Astrocyte (in vitro differentiated cells and primary cell): ENCODE measurements at regions not wholly inside any gene's neighbourhood (a gene's known extent, or its start where the extent isn't known, plus 50 kb on each side); places are given as distances from the start of the nearest gene placed in this dataset.
"Not testable (repeated sequence)": the region's sequence is repeated elsewhere in the genome, so short reads cannot be mapped to it uniquely, and the experiment has no call there.

Source experiments
- DNase-seq: peaks from one replicate; pipeline ENCODE4 v3.0.0-alpha.2; 2010; ENCODE audit warnings: low read depth
- FAIRE-seq: peaks from 2 replicates; lab custom pipeline; 2011; peaks lifted over from hg19 to GRCh38; lab: Jason Lieb, UNC
- H2AFZ ChIP-seq: 2 replicates; pipeline ENCODE4 v1.6.0; 2012; ENCODE audit warnings: low read depth, low read length, inconsistent platforms
- H3K27ac ChIP-seq: 2 replicates; pipeline ENCODE4 v1.5.1; 2011; ENCODE audit warnings: low read depth, low read length, inconsistent platforms
- H3K27me3 ChIP-seq: 2 replicates; pipeline ENCODE4 v1.6.0; 2011; ENCODE audit warnings: low read length, inconsistent platforms; ENCODE audit not compliant: insufficient read depth
- H3K36me3 ChIP-seq: 2 replicates; pipeline ENCODE4 v1.5.1; 2011; ENCODE audit warnings: low read length, inconsistent platforms; ENCODE audit not compliant: insufficient read depth
- H3K4me1 ChIP-seq: 2 replicates; pipeline ENCODE4 v1.5.1; 2011; ENCODE audit warnings: low read length, inconsistent platforms; ENCODE audit not compliant: insufficient read depth
- H3K4me2 ChIP-seq: 2 replicates; pipeline ENCODE4 v1.6.0; 2012; ENCODE audit warnings: low read length, inconsistent platforms
- H3K4me3 ChIP-seq: 2 replicates; pipeline ENCODE4 v1.5.1; 2011; ENCODE audit warnings: low read depth, mild to moderate bottlenecking, low read length, inconsistent platforms; ENCODE audit not compliant: insufficient read depth
- H3K79me2 ChIP-seq: 2 replicates; pipeline ENCODE4 v1.6.0; 2012; ENCODE audit warnings: mild to moderate bottlenecking, low read length, inconsistent platforms; ENCODE audit not compliant: insufficient read depth
- H3K9ac ChIP-seq: 2 replicates; pipeline ENCODE4 v1.6.0; 2012; ENCODE audit warnings: mild to moderate bottlenecking, low read length, inconsistent platforms
- H3K9me3 ChIP-seq: 2 replicates; pipeline ENCODE4 v1.5.1; 2012; ENCODE audit warnings: low read depth, mild to moderate bottlenecking, low read length, inconsistent platforms; ENCODE audit not compliant: insufficient read depth
- H4K20me1 ChIP-seq: 2 replicates; pipeline ENCODE4 v1.6.0; 2012; ENCODE audit warnings: low read length, inconsistent platforms; ENCODE audit not compliant: insufficient read depth
- H3K27ac Mint-ChIP-seq: one replicate; pipeline ENCODE4 v1.8.0; 2021; ENCODE audit warnings: mild to moderate bottlenecking, mixed read lengths; ENCODE audit not compliant: unreplicated experiment
- H3K27me3 Mint-ChIP-seq: one replicate; pipeline ENCODE4 v1.8.0; 2021; ENCODE audit warnings: low read depth, mixed read lengths; ENCODE audit not compliant: unreplicated experiment
- H3K36me3 Mint-ChIP-seq: one replicate; pipeline ENCODE4 v1.8.0; 2021; ENCODE audit warnings: low read depth, mixed read lengths; ENCODE audit not compliant: unreplicated experiment
- H3K4me1 Mint-ChIP-seq: one replicate; pipeline ENCODE4 v1.8.0; 2021; ENCODE audit warnings: low read depth, mixed read lengths; ENCODE audit not compliant: unreplicated experiment
- H3K4me3 Mint-ChIP-seq: one replicate; pipeline ENCODE4 v1.8.0; 2021; ENCODE audit warnings: mild to moderate bottlenecking, moderate library complexity, mixed read lengths; ENCODE audit not compliant: unreplicated experiment
- H3K9me3 Mint-ChIP-seq: one replicate; pipeline ENCODE4 v1.8.0; 2021; ENCODE audit warnings: mild to moderate bottlenecking, mixed read lengths; ENCODE audit not compliant: unreplicated experiment
- EZH2 ChIP-seq: IDR thresholded peaks from 2 replicates; pipeline ENCODE4 v1.6.1; 2012; ENCODE audit warnings: mild to moderate bottlenecking, low read length, inconsistent platforms; ENCODE audit not compliant: insufficient read depth
- TF ChIP-seq, protein P1 (sequence below): IDR thresholded peaks from 2 replicates; pipeline ENCODE4 v1.5.1; 2011; ENCODE audit warnings: low read depth, mild to moderate bottlenecking, inconsistent platforms, low read length, moderate library complexity; ENCODE audit not compliant: insufficient read depth

GRCh38 chr6:167211881-167212712, 54.3 kb upstream of the GPR31 start:
- Histone ChIP-seq H3K9me3 (no peaks in the 10 kb centered on the region), H3K4me1 (no peaks in the 10 kb centered on the region), H3K4me3 (no peak overlapping the region), H3K4me2 (no peak overlapping the region), H3K79me2 (no peaks in the 10 kb centered on the region), H3K27me3 (peaks cover 2% of the 10 kb centered on the region), H2AFZ (no peak overlapping the region), H4K20me1 (no peaks in the 10 kb centered on the region), H3K27ac (no peak overlapping the region), H3K36me3 (no peaks in the 10 kb centered on the region), H3K9ac (no peak overlapping the region)
- no peaks in the 10 kb centered on the region for H3K9me3 Mint-ChIP-seq
- no peak overlapping the region for H3K27ac Mint-ChIP-seq
- H3K4me3 Mint-ChIP-seq: no peak overlapping the region
- no peaks in the 10 kb centered on the region for H3K36me3 Mint-ChIP-seq
- FAIRE-seq (no peak), DNase-seq (no peak)
- peaks cover 18% of the 10 kb centered on the region for H3K27me3 Mint-ChIP-seq
- TF ChIP-seq, protein P1, sequence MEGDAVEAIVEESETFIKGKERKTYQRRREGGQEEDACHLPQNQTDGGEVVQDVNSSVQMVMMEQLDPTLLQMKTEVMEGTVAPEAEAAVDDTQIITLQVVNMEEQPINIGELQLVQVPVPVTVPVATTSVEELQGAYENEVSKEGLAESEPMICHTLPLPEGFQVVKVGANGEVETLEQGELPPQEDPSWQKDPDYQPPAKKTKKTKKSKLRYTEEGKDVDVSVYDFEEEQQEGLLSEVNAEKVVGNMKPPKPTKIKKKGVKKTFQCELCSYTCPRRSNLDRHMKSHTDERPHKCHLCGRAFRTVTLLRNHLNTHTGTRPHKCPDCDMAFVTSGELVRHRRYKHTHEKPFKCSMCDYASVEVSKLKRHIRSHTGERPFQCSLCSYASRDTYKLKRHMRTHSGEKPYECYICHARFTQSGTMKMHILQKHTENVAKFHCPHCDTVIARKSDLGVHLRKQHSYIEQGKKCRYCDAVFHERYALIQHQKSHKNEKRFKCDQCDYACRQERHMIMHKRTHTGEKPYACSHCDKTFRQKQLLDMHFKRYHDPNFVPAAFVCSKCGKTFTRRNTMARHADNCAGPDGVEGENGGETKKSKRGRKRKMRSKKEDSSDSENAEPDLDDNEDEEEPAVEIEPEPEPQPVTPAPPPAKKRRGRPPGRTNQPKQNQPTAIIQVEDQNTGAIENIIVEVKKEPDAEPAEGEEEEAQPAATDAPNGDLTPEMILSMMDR: no peak
- TF ChIP-seq EZH2: no peak
- H3K4me1 Mint-ChIP-seq: peaks cover 2% of the 10 kb centered on the region

GRCh38 chr6:167212713-167213005, 54.9 kb upstream of the GPR31 start:
- Histone ChIP-seq H3K4me3 (no peak overlapping the region), H4K20me1 (no peaks in the 10 kb centered on the region), H3K27ac (no peak overlapping the region), H2AFZ (no peak overlapping the region), H3K79me2 (no peaks in the 10 kb centered on the region), H3K4me1 (no peaks in the 10 kb centered on the region), H3K36me3 (no peaks in the 10 kb centered on the region), H3K27me3 (peaks cover 2% of the 10 kb centered on the region), H3K9me3 (no peaks in the 10 kb centered on the region), H3K4me2 (no peak overlapping the region), H3K9ac (no peak overlapping the region)
- Mint-ChIP-seq H3K36me3 (no peaks in the 10 kb centered on the region), H3K4me1 (peaks cover 2% of the 10 kb centered on the region), H3K4me3 (no peak overlapping the region), H3K9me3 (no peaks in the 10 kb centered on the region), H3K27ac (no peak overlapping the region), H3K27me3 (peaks cover 19% of the 10 kb centered on the region)
- FAIRE-seq: no peak
- no peak for DNase-seq
- TF ChIP-seq EZH2: no peak
- TF ChIP-seq, protein P1: no peak

DNA sequence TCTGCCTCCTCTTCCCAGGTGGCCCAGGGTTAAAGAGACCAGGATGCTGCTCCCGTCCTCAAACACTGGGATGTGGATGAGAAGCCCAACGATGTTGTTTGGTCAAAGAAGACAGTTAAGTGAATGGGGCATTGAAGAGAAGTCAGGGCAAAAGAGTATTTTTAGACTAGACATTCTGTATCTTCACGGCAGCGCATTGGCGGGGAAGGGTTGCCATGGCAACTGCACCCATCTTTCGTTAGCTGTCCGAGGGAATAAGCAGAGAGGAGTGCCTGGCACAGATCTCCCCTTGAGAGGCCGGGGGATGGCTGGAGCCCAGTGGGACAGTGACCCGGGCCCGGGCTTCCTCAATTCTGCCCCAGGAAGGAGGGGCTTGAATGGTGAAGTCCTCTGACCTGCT, 56.4 kb upstream of the GPR31 start:
- Histone ChIP-seq H3K79me2 (no peaks in the 10 kb centered on the region), H3K4me2 (no peak overlapping the region), H3K4me3 (no peak overlapping the region), H3K9me3 (no peaks in the 10 kb centered on the region), H3K9ac (no peak overlapping the region), H3K27ac (no peak overlapping the region), H4K20me1 (no peaks in the 10 kb centered on the region), H3K4me1 (no peaks in the 10 kb centered on the region), H3K27me3 (peaks cover 2% of the 10 kb centered on the region), H2AFZ (no peak overlapping the region), H3K36me3 (no peaks in the 10 kb centered on the region)
- FAIRE-seq (no peak), DNase-seq (no peak)
- Mint-ChIP-seq H3K9me3 (no peaks in the 10 kb centered on the region), H3K27me3 (peaks cover 21% of the 10 kb centered on the region), H3K27ac (no peak overlapping the region), H3K4me1 (peaks cover 2% of the 10 kb centered on the region), H3K4me3 (no peak overlapping the region), H3K36me3 (no peaks in the 10 kb centered on the region)
- no peak for TF ChIP-seq EZH2
- TF ChIP-seq, protein P1: no peak

GRCh38 chr6:167215429-167216250, 57.9 kb upstream of the GPR31 start:
- not testable (repeated sequence) for FAIRE-seq, H3K4me1 Mint-ChIP-seq, H3K79me2 ChIP-seq, H3K36me3 ChIP-seq, H3K27ac ChIP-seq, H2AFZ ChIP-seq, DNase-seq, H4K20me1 ChIP-seq, H3K4me2 ChIP-seq, H3K9me3 Mint-ChIP-seq, H3K36me3 Mint-ChIP-seq, H3K9me3 ChIP-seq, H3K4me3 Mint-ChIP-seq, H3K4me3 ChIP-seq, H3K27me3 ChIP-seq, H3K27ac Mint-ChIP-seq, H3K9ac ChIP-seq, H3K4me1 ChIP-seq
- peaks cover 23% of the 10 kb centered on the region for H3K27me3 Mint-ChIP-seq
